HepG2 (cell line): ENCODE measurements at regions not wholly inside any gene's neighbourhood (a gene's known extent, or its start where the extent isn't known, plus 50 kb on each side); places are given as distances from the start of the nearest gene placed in this dataset.

Experiments used
- ATAC-seq: fragments of 200-7000 bp; cut with Tn5 transposase; 3 replicates; pipeline ENCODE4 v1.9.1; 2020; ENCODE audit warnings: mild to moderate bottlenecking, moderate library complexity
- BruUV-seq: library from RNA; stranded (reverse); fragments of 400-500 nt; replicated peaks from 2 replicates; lab custom pipeline; 2021; lab: Mats Ljungman, UMichigan
- CTCF ChIA-PET: fragments of 300-600 bp; formaldehyde crosslinking; extraction: SDS; loops from one replicate; lab custom pipeline; 2021; ENCODE audit warnings: low total read pairs, inconsistent platforms, low intra/inter-chr PET ratio; lab: Yijun Ruan, JAX
- POLR2A ChIA-PET: fragments of 350-600 bp; sonication (Branson Sonifier 250); formaldehyde crosslinking; loops from one replicate; lab custom pipeline; 2020; ENCODE audit warnings: antibody characterized with exemption, inconsistent platforms; lab: Yijun Ruan, JAX
- DNase-seq: peaks from one replicate; pipeline ENCODE4 v3.0.0-alpha.2; 2015; ENCODE audit warnings: low spot score
- FAIRE-seq: peaks from 3 replicates; lab custom pipeline; 2011; peaks lifted over from hg19 to GRCh38; lab: Jason Lieb, UNC
- H2AFZ ChIP-seq: one replicate; pipeline ENCODE4 v1.6.1; 2011; ENCODE audit warnings: low read length, inconsistent platforms
- H3K27ac ChIP-seq: fragments of 300-600 bp; 3 replicates; pipeline ENCODE4 v1.8.0; 2011; ENCODE audit warnings: mixed run types, mild to moderate bottlenecking, mixed read lengths, low read length, inconsistent platforms; ENCODE audit not compliant: insufficient read depth; ENCODE audit errors: extremely low read length
- H3K27me3 ChIP-seq, 2 experiments: fragments of 200-600 bp in 1 of 2; 2 replicates in 1 of 2; 3 replicates in 1 of 2; pipeline versions ENCODE4 v1.6.0 to v1.8.0; 2011; ENCODE audit warnings: low read length in 2 of 2, mild to moderate bottlenecking in 2 of 2, moderate library complexity in 2 of 2, inconsistent platforms in 1 of 2; ENCODE audit not compliant: insufficient read depth in 2 of 2, control insufficient read depth in 1 of 2
- H3K36me3 ChIP-seq, 2 experiments: fragments of 200-600 bp in 1 of 2; replicated peaks in 1 of 2; 2 replicates in 1 of 2; 3 replicates in 1 of 2; pipeline versions ENCODE4 v1.5.1 to v1.8.0; 2011; ENCODE audit warnings: low read length in 2 of 2, inconsistent platforms in 1 of 2; ENCODE audit not compliant: insufficient read depth in 2 of 2, control insufficient read depth in 1 of 2
- H3K4me1 ChIP-seq: 2 replicates; pipeline ENCODE4 v1.5.1; 2012; ENCODE audit warnings: low read length, inconsistent platforms; ENCODE audit not compliant: insufficient read depth
- H3K4me2 ChIP-seq: 2 replicates; pipeline ENCODE4 v1.6.0; 2011; ENCODE audit warnings: low read depth, low read length, inconsistent platforms
- H3K4me3 ChIP-seq, 3 experiments: fragments of 200-600 bp in 1 of 3; sonication (generic), shearing (Covaris generic) in 1 of 3; replicated peaks in 1 of 3; 2 replicates each; pipeline ENCODE4 v1.5.1; 2011 to 2016; ENCODE audit warnings: low read length in 3 of 3, inconsistent platforms in 2 of 3, low read depth in 2 of 3, mild to moderate bottlenecking in 2 of 3, control low read depth in 1 of 3, mixed read lengths in 1 of 3; ENCODE audit not compliant: insufficient read depth in 1 of 3
- H3K79me2 ChIP-seq: one replicate; pipeline ENCODE4 v1.6.1; 2011; ENCODE audit warnings: low read length, inconsistent platforms; ENCODE audit not compliant: insufficient read depth
- H3K9ac ChIP-seq: 2 replicates; pipeline ENCODE4 v1.6.0; 2011; ENCODE audit warnings: mild to moderate bottlenecking, low read depth, low read length, inconsistent platforms; ENCODE audit not compliant: insufficient read depth
- H3K9me3 ChIP-seq: 2 replicates; pipeline ENCODE4 v1.5.1; 2012; ENCODE audit warnings: mild to moderate bottlenecking, low read length
- H4K20me1 ChIP-seq: 2 replicates; pipeline ENCODE4 v1.6.0; 2011; ENCODE audit warnings: inconsistent platforms, mild to moderate bottlenecking, low read length, moderate library complexity; ENCODE audit not compliant: insufficient read depth
- AHR ChIP-seq: IDR thresholded peaks from 2 replicates; pipeline ENCODE4 v1.6.1; 2018; ENCODE audit warnings: missing genetic modification reagents, missing compliant biosample characterization
- BCL6 ChIP-seq: IDR thresholded peaks from 2 replicates; pipeline ENCODE4 v1.6.1; 2016; ENCODE audit warnings: missing genetic modification reagents, missing compliant biosample characterization
- CHD4 ChIP-seq: fragments of 200-600 bp; sonication (generic); IDR thresholded peaks from 2 replicates; pipeline ENCODE4 v1.7.0; 2017; ENCODE audit warnings: mild to moderate bottlenecking, low read length, borderline replicate concordance
- ELF1 ChIP-seq: sonication (generic); formaldehyde crosslinking; IDR thresholded peaks from 2 replicates; pipeline ENCODE4 v1.4.0; 2020; ENCODE audit warnings: missing genetic modification reagents
- HMG20B ChIP-seq: conservative IDR thresholded peaks from 2 replicates; pipeline ENCODE4 v1.6.1; 2016; ENCODE audit warnings: missing genetic modification reagents, missing compliant biosample characterization
- IRX3 ChIP-seq: sonication (generic); formaldehyde crosslinking; IDR thresholded peaks from 2 replicates; pipeline ENCODE4 v1.8.1; 2023; ENCODE audit warnings: mild to moderate bottlenecking, low read depth, missing genetic modification reagents, borderline replicate concordance
- KDM4B ChIP-seq: sonication (generic); formaldehyde crosslinking; IDR thresholded peaks from 2 replicates; pipeline ENCODE4 v1.4.0; 2020; ENCODE audit warnings: missing genetic modification reagents
- PITX1 ChIP-seq: sonication (generic); formaldehyde crosslinking; IDR thresholded peaks from 2 replicates; pipeline ENCODE4 v1.5.1; 2020; ENCODE audit warnings: mild to moderate bottlenecking, missing genetic modification reagents
- RXRA ChIP-seq: sonication (generic); formaldehyde crosslinking; IDR thresholded peaks from 2 replicates; pipeline ENCODE4 v1.5.1; 2020; ENCODE audit warnings: missing genetic modification reagents
- SALL1 ChIP-seq: sonication (generic); formaldehyde crosslinking; IDR thresholded peaks from 2 replicates; pipeline ENCODE4 v1.8.0; 2022; ENCODE audit warnings: mild to moderate bottlenecking, missing genetic modification reagents
- SMC3 ChIP-seq: IDR thresholded peaks from 2 replicates; pipeline ENCODE4 v1.6.1; 2011; ENCODE audit warnings: low read length, improper control_type of control experiment
- SNAPC2 ChIP-seq: sonication (generic); formaldehyde crosslinking; IDR thresholded peaks from 2 replicates; pipeline ENCODE4 v1.8.1; 2022; ENCODE audit warnings: mild to moderate bottlenecking, missing genetic modification reagents
- THAP9 ChIP-seq: sonication (generic); formaldehyde crosslinking; IDR thresholded peaks from 2 replicates; pipeline ENCODE4; 2020; ENCODE audit warnings: missing genetic modification reagents, mild to moderate bottlenecking, borderline replicate concordance
- ZNF224 ChIP-seq: sonication (generic); formaldehyde crosslinking; IDR thresholded peaks from 2 replicates; pipeline ENCODE4 v1.5.0; 2020; ENCODE audit warnings: mild to moderate bottlenecking, missing genetic modification reagents
- ZNF362 ChIP-seq: sonication (generic); formaldehyde crosslinking; IDR thresholded peaks from 2 replicates; pipeline ENCODE4 v1.4.0; 2020; ENCODE audit warnings: missing genetic modification reagents, mild to moderate bottlenecking, borderline replicate concordance
- ZNF557 ChIP-seq: sonication (generic); formaldehyde crosslinking; IDR thresholded peaks from 2 replicates; pipeline ENCODE4 v1.4.0; 2020; ENCODE audit warnings: missing genetic modification reagents
- ZNF576 ChIP-seq: sonication (generic); formaldehyde crosslinking; IDR thresholded peaks from 2 replicates; pipeline ENCODE4 v1.4.0; 2020; ENCODE audit warnings: mild to moderate bottlenecking, missing genetic modification reagents
- ZNF605 ChIP-seq: sonication (generic); formaldehyde crosslinking; IDR thresholded peaks from 2 replicates; pipeline ENCODE4 v1.8.0; 2022; ENCODE audit warnings: mild to moderate bottlenecking, missing genetic modification reagents
- ZNF616 ChIP-seq: sonication (generic); formaldehyde crosslinking; IDR thresholded peaks from 2 replicates; pipeline ENCODE4 v1.5.0; 2020; ENCODE audit warnings: low read depth, mild to moderate bottlenecking, missing genetic modification reagents
- ZNF652 ChIP-seq: IDR thresholded peaks from 2 replicates; pipeline ENCODE4 v1.6.1; 2016; ENCODE audit warnings: low read depth, borderline replicate concordance
- ZNF766 ChIP-seq: sonication (generic); formaldehyde crosslinking; IDR thresholded peaks from 2 replicates; pipeline ENCODE4 v1.5.0; 2020; ENCODE audit warnings: missing genetic modification reagents, borderline replicate concordance
- WGBS: methylation state at CpG from one replicate; pipeline ENCODE4 v1.1.6; 2017; ENCODE audit warnings: low lambda C conversion rate; 5-methylcytosine and 5-hydroxymethylcytosine counted together
- in situ Hi-C: cut with HindIII; loops from 2 replicates; pipeline ENCODE4 v1.10.0; 2017; ENCODE audit warnings: low pct_unique_long_range_greater_than_20kb; ENCODE audit not compliant: extremely low pct_ligation_motif_present
- intact Hi-C: fragments of 100-400 bp; cut with micrococcal nuclease; formaldehyde crosslinking; loops from one replicate; pipeline ENCODE4 v1.10.0; 2022; ENCODE audit not compliant: unreplicated experiment
- TF ChIP-seq, protein P1 (sequence below): IDR thresholded peaks from 2 replicates; pipeline ENCODE4 v1.6.1; 2016; ENCODE audit warnings: low read depth, control low read depth

DNA sequence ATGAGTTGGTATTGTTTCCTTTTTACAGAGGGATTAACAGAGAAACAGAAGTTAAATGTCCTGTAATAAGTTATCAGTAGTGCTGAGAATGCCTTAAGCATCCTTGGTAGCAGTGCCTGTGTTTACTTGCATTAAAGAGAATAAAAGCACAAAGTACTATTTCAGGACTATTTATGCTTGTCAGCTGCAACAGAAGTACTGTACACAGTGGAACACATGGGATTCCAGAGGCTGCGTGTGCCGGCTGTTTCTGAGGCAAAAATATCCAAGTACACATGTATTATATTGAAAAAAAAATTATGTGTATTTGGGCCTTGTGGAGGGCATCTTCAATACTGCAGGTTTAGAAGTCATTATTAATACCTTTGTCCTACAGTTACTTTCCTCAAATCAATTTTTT is 58.2 kb upstream of the ACTBL2 start (continued):
- TF ChIP-seq ZNF652 (no peak), ELF1 (CRISPR knock-in tag) (no peak), KDM4B (CRISPR knock-in tag) (no peak), CHD4 (no peak), IRX3 (CRISPR knock-in tag) (no peak), ZNF224 (CRISPR knock-in tag) (no peak), THAP9 (CRISPR knock-in tag) (no peak)

GRCh38 chr5:57539281-57539701 is 56.7 kb upstream of the ACTBL2 start:
- Histone ChIP-seq H3K4me2 (no peak overlapping the region), H3K4me3 (no peak overlapping the region), H3K79me2 (no peaks in the 10 kb centered on the region), H3K27ac (no peak overlapping the region), H3K27me3 (no peaks in the 10 kb centered on the region), H3K9ac (no peak overlapping the region), H3K36me3 (no peaks in the 10 kb centered on the region), H3K4me1 (no peaks in the 10 kb centered on the region), H2AFZ (no peak overlapping the region), H3K9me3 (no peaks in the 10 kb centered on the region), H4K20me1 (no peaks in the 10 kb centered on the region)
- ChIA-PET POLR2A (no interaction called here), CTCF (no interaction called here)
- no TSS peak for BruUV-seq
- 0% methylated on average over 3 of the region's 3 CpGs for WGBS
- DNase-seq: no peak
- no peak for FAIRE-seq
- intact Hi-C loops: no loop called here
- ATAC-seq: no peak
- in situ Hi-C loops: no loop called here
- TF ChIP-seq RXRA (CRISPR knock-in tag) (no peak), PITX1 (CRISPR knock-in tag) (no peak), BCL6 (CRISPR knock-in tag) (no peak), ZNF616 (no peak), ZNF605 (no peak), ZNF557 (CRISPR knock-in tag) (no peak), AHR (CRISPR knock-in tag) (no peak), ZNF576 (CRISPR knock-in tag) (no peak), ZNF766 (CRISPR knock-in tag) (no peak), SALL1 (CRISPR knock-in tag) (no peak), HMG20B (CRISPR knock-in tag) (no peak), SMC3 (no peak), ZNF362 (no peak), SNAPC2 (CRISPR knock-in tag) (no peak)
- TF ChIP-seq, protein P1, sequence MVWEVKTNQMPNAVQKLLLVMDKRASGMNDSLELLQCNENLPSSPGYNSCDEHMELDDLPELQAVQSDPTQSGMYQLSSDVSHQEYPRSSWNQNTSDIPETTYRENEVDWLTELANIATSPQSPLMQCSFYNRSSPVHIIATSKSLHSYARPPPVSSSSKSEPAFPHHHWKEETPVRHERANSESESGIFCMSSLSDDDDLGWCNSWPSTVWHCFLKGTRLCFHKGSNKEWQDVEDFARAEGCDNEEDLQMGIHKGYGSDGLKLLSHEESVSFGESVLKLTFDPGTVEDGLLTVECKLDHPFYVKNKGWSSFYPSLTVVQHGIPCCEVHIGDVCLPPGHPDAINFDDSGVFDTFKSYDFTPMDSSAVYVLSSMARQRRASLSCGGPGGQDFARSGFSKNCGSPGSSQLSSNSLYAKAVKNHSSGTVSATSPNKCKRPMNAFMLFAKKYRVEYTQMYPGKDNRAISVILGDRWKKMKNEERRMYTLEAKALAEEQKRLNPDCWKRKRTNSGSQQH (CRISPR knock-in tag): no peak
